ENCODE measurements at regions not wholly inside any gene's neighbourhood (a gene's known extent, or its start where the extent isn't known, plus 50 kb on each side); places are given as distances from the start of the nearest gene placed in this dataset.

DNA sequence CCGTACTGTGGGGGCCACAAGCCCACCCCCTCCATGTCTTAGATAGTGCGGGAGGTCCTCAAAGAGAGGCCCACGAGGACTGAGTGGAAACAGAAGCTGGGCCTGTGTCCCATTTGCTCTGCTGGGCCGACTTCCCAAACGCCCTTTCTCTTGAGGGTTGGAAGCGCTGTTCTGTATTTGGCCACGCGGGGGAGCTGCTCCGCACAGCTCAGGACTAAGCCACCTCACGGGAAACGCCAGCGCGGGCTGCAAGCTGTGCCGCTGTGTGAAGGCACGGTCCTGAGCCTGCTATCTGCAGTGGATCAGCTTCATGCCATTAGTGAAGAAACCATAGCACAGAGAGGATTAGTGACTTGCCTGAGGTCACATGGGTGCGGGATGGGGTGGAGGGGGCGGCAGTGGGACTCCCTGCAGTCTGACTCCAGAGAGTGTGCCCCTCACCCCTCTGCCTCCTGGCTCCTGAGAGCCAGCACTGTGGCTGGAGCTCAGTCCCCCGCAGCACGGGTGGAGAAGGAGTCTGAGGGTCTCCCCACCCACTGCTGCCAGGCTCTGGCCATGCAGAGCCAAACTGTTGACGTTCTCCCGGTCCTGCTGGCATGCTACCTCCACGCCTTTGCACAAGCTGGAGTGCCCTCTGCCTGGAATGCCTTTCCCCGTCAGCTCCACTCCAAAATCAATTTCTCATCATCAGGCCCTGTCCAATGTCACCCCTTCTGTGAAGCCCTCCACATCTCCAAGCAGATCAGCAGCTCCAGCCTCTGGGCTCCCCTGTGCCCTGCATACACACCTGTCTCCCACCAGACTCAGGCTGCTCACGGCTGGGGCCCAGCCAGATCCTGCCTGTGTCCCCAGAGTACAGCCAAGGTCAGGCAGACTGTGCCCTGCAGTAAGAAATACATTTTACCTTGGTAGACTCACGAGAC, 51.5 kb upstream of the LRRC32 start:
- TF ChIP-seq GABPA (IDR thresholded peaks at IDR 0.05; ENCODE audit: borderline replicate concordance, insufficient read depth, low read length), result peak; percentile 22; the same call in 1 of the 2 replicates
- TF ChIP-seq SRF (IDR thresholded peaks at IDR 0.05; ENCODE audit: low read depth, low read length), result no peak
- TF ChIP-seq, protein P1, sequence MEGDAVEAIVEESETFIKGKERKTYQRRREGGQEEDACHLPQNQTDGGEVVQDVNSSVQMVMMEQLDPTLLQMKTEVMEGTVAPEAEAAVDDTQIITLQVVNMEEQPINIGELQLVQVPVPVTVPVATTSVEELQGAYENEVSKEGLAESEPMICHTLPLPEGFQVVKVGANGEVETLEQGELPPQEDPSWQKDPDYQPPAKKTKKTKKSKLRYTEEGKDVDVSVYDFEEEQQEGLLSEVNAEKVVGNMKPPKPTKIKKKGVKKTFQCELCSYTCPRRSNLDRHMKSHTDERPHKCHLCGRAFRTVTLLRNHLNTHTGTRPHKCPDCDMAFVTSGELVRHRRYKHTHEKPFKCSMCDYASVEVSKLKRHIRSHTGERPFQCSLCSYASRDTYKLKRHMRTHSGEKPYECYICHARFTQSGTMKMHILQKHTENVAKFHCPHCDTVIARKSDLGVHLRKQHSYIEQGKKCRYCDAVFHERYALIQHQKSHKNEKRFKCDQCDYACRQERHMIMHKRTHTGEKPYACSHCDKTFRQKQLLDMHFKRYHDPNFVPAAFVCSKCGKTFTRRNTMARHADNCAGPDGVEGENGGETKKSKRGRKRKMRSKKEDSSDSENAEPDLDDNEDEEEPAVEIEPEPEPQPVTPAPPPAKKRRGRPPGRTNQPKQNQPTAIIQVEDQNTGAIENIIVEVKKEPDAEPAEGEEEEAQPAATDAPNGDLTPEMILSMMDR (IDR thresholded peaks at IDR 0.05; ENCODE audit: control extremely low read depth in 1 of 3, insufficient read depth in 1 of 3, low read depth in 1 of 3, low read length in 3 of 3), result peak; percentile 91 to 94 (median 92)
- TF ChIP-seq, protein P2, sequence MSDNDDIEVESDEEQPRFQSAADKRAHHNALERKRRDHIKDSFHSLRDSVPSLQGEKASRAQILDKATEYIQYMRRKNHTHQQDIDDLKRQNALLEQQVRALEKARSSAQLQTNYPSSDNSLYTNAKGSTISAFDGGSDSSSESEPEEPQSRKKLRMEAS (IDR thresholded peaks at IDR 0.05), result no peak
- no peak for TF ChIP-seq EP300 (IDR thresholded peaks at IDR 0.05; ENCODE audit: borderline replicate concordance in 1 of 2, low read depth in 2 of 2, low read length in 2 of 2)
